Thyroid gland (tissue), 4 donors: ENCODE measurements at regions not wholly inside any gene's neighbourhood (a gene's known extent, or its start where the extent isn't known, plus 50 kb on each side); places are given as distances from the start of the nearest gene placed in this dataset.

Experiments used
- CTCF ChIP-seq, 6 experiments: fragments of 200-600 bp in 3 of 6; fragments of 450-650 bp in 3 of 6; sonication (generic) in 3 of 6; IDR thresholded peaks; one replicate each; pipeline ENCODE4 v1.5.1; 2016 to 2019; ENCODE audit warnings: antibody characterized with exemption in 6 of 6, mild to moderate bottlenecking in 2 of 6, inconsistent platforms in 1 of 6, moderate library complexity in 1 of 6
- POLR2A ChIP-seq, 2 donors: fragments of 450-650 bp; IDR thresholded peaks; one replicate each; pipeline ENCODE4 v1.6.1; 2017; ENCODE audit warnings: antibody characterized with exemption in 2 of 2, mild to moderate bottlenecking in 2 of 2, moderate library complexity in 1 of 2

GRCh38 chr11:133621611-133622010, 89.3 kb upstream of the OPCML start:
- no peak for TF ChIP-seq CTCF (IDR thresholded peaks at IDR 0.05)
- TF ChIP-seq POLR2A (IDR thresholded peaks at IDR 0.05), result no peak
